Trophoblast cell (in vitro differentiated cells and primary cell): ENCODE measurements at regions not wholly inside any gene's neighbourhood (a gene's known extent, or its start where the extent isn't known, plus 50 kb on each side); places are given as distances from the start of the nearest gene placed in this dataset.

Experiments used
- DNase-seq, 2 donors: peaks; one replicate each; pipeline ENCODE4 v3.0.0-alpha.2; 2016
- H2AFZ ChIP-seq: 2 replicates; pipeline ENCODE4 v1.6.1; 2013; ENCODE audit warnings: low read length, moderate library complexity, mild to moderate bottlenecking; ENCODE audit not compliant: insufficient read depth, poor library complexity
- H2AK5ac ChIP-seq: 2 replicates; pipeline ENCODE4 v1.6.1; 2013; ENCODE audit warnings: mild to moderate bottlenecking, low read length
- H2BK120ac ChIP-seq: 2 replicates; pipeline ENCODE4 v1.6.1; 2013; ENCODE audit warnings: low read length, mild to moderate bottlenecking, moderate library complexity; ENCODE audit not compliant: insufficient read depth, poor library complexity
- H2BK12ac ChIP-seq: 2 replicates; pipeline ENCODE4 v1.6.1; 2013; ENCODE audit warnings: mild to moderate bottlenecking, low read length, moderate library complexity
- H2BK5ac ChIP-seq: 2 replicates; pipeline ENCODE4 v1.6.1; 2013; ENCODE audit warnings: low read length, low read depth, moderate library complexity, mild to moderate bottlenecking; ENCODE audit not compliant: poor library complexity
- H3K14ac ChIP-seq: 2 replicates; pipeline ENCODE4 v1.6.1; 2013; ENCODE audit warnings: mild to moderate bottlenecking, low read length
- H3K18ac ChIP-seq: 2 replicates; pipeline ENCODE4 v1.6.1; 2013; ENCODE audit warnings: mild to moderate bottlenecking, low read length
- H3K23ac ChIP-seq: 2 replicates; pipeline ENCODE4 v1.6.1; 2013; ENCODE audit warnings: low read length
- H3K27ac ChIP-seq: 2 replicates; pipeline ENCODE4 v1.5.1; 2013; ENCODE audit warnings: low read depth, mild to moderate bottlenecking, inconsistent platforms, low read length, moderate library complexity
- H3K27me3 ChIP-seq: 2 replicates; pipeline ENCODE4 v1.6.1; 2013; ENCODE audit warnings: inconsistent platforms, mild to moderate bottlenecking, low read length, moderate library complexity; ENCODE audit not compliant: insufficient read depth
- H3K36me3 ChIP-seq, 2 experiments: 1 replicate in 1 of 2; 2 replicates in 1 of 2; pipeline ENCODE4 v1.6.1; 2013; ENCODE audit warnings: low read length in 2 of 2, mild to moderate bottlenecking in 2 of 2, moderate library complexity in 1 of 2; ENCODE audit not compliant: insufficient read depth in 2 of 2, control insufficient read depth in 1 of 2
- H3K4ac ChIP-seq: 2 replicates; pipeline ENCODE4 v1.6.1; 2013; ENCODE audit warnings: low read depth, mild to moderate bottlenecking, low read length, moderate library complexity
- H3K4me1 ChIP-seq, 2 experiments: 1 replicate in 1 of 2; 2 replicates in 1 of 2; pipeline ENCODE4 v1.6.1; 2013; ENCODE audit warnings: low read length in 2 of 2, mild to moderate bottlenecking in 2 of 2, moderate library complexity in 1 of 2; ENCODE audit not compliant: insufficient read depth in 2 of 2, control insufficient read depth in 1 of 2
- H3K4me2 ChIP-seq: 2 replicates; pipeline ENCODE4 v1.6.1; 2013; ENCODE audit warnings: inconsistent platforms, mild to moderate bottlenecking, low read length, moderate library complexity
- H3K4me3 ChIP-seq: 2 replicates; pipeline ENCODE4 v1.5.1; 2013; ENCODE audit warnings: mild to moderate bottlenecking, low read depth, low read length, inconsistent platforms
- H3K79me1 ChIP-seq: one replicate; pipeline ENCODE4 v1.6.1; 2013; ENCODE audit warnings: low read length
- H3K79me2 ChIP-seq: 2 replicates; pipeline ENCODE4 v1.6.1; 2013; ENCODE audit warnings: low read length, mild to moderate bottlenecking; ENCODE audit not compliant: control insufficient read depth, insufficient read depth, poor library complexity
- H3K9ac ChIP-seq: 2 replicates; pipeline ENCODE4 v1.6.1; 2013; ENCODE audit warnings: mild to moderate bottlenecking, low read length
- H3K9me3 ChIP-seq: 2 replicates; pipeline ENCODE4 v1.6.1; 2013; ENCODE audit warnings: low read depth, mild to moderate bottlenecking, control low read depth, inconsistent platforms, low read length; ENCODE audit not compliant: insufficient read depth
- H4K12ac ChIP-seq: 2 replicates; pipeline ENCODE4 v1.6.1; 2013; ENCODE audit warnings: low read depth, mild to moderate bottlenecking, low read length, moderate library complexity
- H4K8ac ChIP-seq: 2 replicates; pipeline ENCODE4 v1.6.1; 2013; ENCODE audit warnings: low read depth, mild to moderate bottlenecking, low read length, moderate library complexity
- H4K91ac ChIP-seq: one replicate; pipeline ENCODE4 v1.6.1; 2013; ENCODE audit warnings: low read depth, mild to moderate bottlenecking, low read length, moderate library complexity
- WGBS: extraction: QIAGEN DNeasy Blood & Tissue Kit; methylation state at CpG from one replicate; pipeline ENCODE4 v1.1.7; 2013; ENCODE audit warnings: missing lambda C conversion rate; ENCODE audit not compliant: insufficient read length, insufficient coverage; ENCODE audit errors: extremely low coverage; 5-methylcytosine and 5-hydroxymethylcytosine counted together

DNA sequence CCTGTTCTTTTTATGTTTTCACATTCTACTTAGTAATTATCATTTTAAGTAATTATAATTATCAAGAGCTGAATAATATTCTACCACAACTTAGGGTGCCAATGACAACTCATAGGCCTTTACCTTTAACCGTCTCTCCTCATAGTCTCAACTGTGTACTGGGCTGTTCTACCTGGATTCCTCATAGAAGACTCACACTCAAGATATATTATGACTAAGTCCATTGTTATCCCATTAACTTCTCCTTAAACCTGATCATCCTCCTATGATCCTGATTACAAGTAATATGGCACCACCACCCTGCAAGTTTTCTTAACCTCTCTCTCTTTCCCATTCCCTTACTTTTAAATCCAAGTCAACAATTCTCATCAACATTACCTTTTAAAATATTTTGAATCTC, 285.9 kb upstream of the VEPH1 start:
- Histone ChIP-seq H2BK12ac (no peak overlapping the region), H4K8ac (no peak overlapping the region), H2BK120ac (no peak overlapping the region), H3K4me1 (peaks cover 5 to 9% of the 10 kb centered on the region in 2 experiments), H4K91ac (no peak overlapping the region), H3K4me3 (no peak overlapping the region), H2BK5ac (no peak overlapping the region), H3K27ac (no peak overlapping the region), H3K36me3 (no peaks in the 10 kb centered on the region), H3K79me1 (peaks cover 3% of the 10 kb centered on the region), H2AFZ (no peak overlapping the region), H3K9ac (no peak overlapping the region), H4K12ac (no peak overlapping the region), H3K27me3 (no peaks in the 10 kb centered on the region), H3K4me2 (no peak overlapping the region), H3K4ac (no peak overlapping the region), H2AK5ac (no peak overlapping the region), H3K79me2 (no peaks in the 10 kb centered on the region), H3K9me3 (no peaks in the 10 kb centered on the region), H3K23ac (no peak overlapping the region), H3K18ac (no peak overlapping the region), H3K14ac (no peak overlapping the region)
- peak in 1 of 2 donors; percentile 69 for DNase-seq
- no CpG with 5 or more reads among the region's 1 CpG for WGBS

DNA sequence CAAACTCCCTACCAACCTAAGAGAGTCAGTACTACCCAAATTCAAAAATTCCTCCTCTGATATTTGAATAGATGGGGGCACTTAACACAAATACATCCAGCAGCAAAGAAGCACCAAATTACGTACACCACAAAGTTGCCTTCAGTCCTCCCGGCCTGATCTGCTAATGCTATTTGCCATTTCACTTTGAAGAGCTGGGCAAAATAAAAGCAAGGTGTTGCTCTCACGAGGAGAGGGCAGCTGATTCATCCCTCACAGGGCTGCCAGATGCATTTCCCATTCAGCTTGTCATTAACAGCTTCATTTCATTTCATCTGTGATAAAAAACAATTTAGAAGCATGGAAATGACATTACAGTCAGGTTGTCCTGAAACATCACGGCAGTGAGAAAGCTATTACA, 283.4 kb upstream of the VEPH1 start:
- no CpG with 5 or more reads among the region's 4 CpGs for WGBS
- H2BK12ac ChIP-seq: peak overlapping the region; percentile 52
- peak overlapping the region; percentile 79 for H2BK120ac ChIP-seq

DNA sequence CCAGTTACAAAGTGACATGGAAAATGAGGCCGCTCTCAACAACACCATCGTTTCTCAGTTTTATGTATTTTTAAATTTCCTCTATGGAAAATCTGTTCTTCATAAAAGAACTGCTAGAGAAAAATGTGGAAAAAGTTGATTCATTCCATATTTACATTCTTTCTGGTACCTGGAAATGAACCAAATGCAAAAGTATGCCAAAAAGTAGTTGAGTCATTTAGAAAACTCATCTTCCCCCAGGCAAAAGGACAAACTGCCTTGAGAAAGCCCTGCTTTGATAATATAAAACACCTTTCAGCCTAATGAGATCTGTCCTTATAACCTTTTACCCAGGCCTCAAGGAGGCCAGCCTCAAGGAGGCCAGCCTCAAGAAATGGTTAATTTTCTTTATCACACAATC, 283.0 kb upstream of the VEPH1 start:
- no CpG with 5 or more reads among the region's 2 CpGs for WGBS

More for the DNA sequence above, 283.4 kb upstream of the VEPH1 start:
- no peaks in the 10 kb centered on the region for H3K36me3 ChIP-seq
- no peak overlapping the region for H3K14ac ChIP-seq
- peaks cover 3% of the 10 kb centered on the region for H3K79me1 ChIP-seq
- no peak overlapping the region for H4K91ac ChIP-seq
- no peak overlapping the region for H3K4ac ChIP-seq
- H4K12ac ChIP-seq: no peak overlapping the region
- H3K27me3 ChIP-seq: no peaks in the 10 kb centered on the region
- no peak overlapping the region for H3K18ac ChIP-seq
- no peaks in the 10 kb centered on the region for H3K9me3 ChIP-seq
- no peak overlapping the region for H3K4me3 ChIP-seq
- H2AK5ac ChIP-seq: no peak overlapping the region
- no peak overlapping the region for H3K23ac ChIP-seq
- H2BK5ac ChIP-seq: no peak overlapping the region
- DNase-seq: no peak
- no peak overlapping the region for H3K27ac ChIP-seq
- H4K8ac ChIP-seq: no peak overlapping the region
- no peak overlapping the region for H3K4me2 ChIP-seq
- peaks cover 5 to 9% of the 10 kb centered on the region in 2 experiments for H3K4me1 ChIP-seq
- no peak overlapping the region for H3K9ac ChIP-seq
- H2AFZ ChIP-seq: no peak overlapping the region
- no peaks in the 10 kb centered on the region for H3K79me2 ChIP-seq

DNA sequence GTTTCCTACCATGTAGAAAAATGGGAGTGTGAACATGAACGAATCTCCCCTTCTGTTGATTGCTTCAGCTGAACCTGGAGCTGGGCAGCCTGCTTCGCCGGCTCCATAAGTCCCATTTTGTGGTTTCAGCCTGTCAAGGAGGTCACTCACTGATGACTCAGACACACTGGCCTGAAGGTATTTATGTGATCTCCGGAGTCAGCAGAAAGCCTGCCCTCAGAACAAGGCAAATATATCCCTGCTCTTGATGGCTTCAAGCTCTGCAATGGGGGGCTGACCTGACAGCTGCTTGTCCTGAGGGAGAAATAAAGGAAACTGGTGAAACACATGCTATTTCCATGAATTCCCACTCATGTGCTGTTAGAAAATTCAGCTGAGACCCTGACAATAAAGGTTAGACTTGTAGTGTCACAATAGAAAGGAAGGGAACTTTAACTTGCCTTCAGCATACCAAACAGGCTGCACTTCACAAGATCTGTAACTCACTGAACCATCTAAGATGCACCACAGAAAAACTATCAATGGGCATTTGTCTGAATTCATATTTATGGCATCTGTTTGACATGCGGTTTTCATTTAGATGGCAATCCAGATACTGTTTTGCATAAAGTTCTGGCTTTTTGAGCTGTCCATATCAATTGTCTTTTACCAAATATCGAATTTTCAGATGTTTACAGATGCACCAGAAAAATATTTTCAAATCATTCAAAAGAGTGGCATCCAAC, 282.0 kb upstream of the VEPH1 start:
- no peak overlapping the region for H3K4ac ChIP-seq
- no peak overlapping the region for H3K4me3 ChIP-seq
- no peak overlapping the region for H3K23ac ChIP-seq
- DNase-seq: peak; percentile 85 to 86
- no peak overlapping the region for H3K14ac ChIP-seq
- no peak overlapping the region for H4K12ac ChIP-seq
- WGBS: no CpG with 5 or more reads among the region's 6 CpGs
- H3K9me3 ChIP-seq: no peaks in the 10 kb centered on the region
- no peak overlapping the region for H3K4me2 ChIP-seq
- H3K36me3 ChIP-seq: no peaks in the 10 kb centered on the region
- no peaks in the 10 kb centered on the region for H3K27me3 ChIP-seq
- H2BK5ac ChIP-seq: no peak overlapping the region
- no peak overlapping the region for H4K91ac ChIP-seq
- H2BK120ac ChIP-seq: no peak overlapping the region
- H3K79me1 ChIP-seq: peaks cover 3% of the 10 kb centered on the region
- H4K8ac ChIP-seq: no peak overlapping the region
- no peak overlapping the region for H2AK5ac ChIP-seq
- H3K79me2 ChIP-seq: no peaks in the 10 kb centered on the region
- no peak overlapping the region for H3K18ac ChIP-seq
- no peak overlapping the region for H3K9ac ChIP-seq
- H3K27ac ChIP-seq: peak overlapping the region; percentile 42
- H2AFZ ChIP-seq: no peak overlapping the region
- H3K4me1 ChIP-seq: peaks cover 5 to 9% of the 10 kb centered on the region in 2 experiments
- no peak overlapping the region for H2BK12ac ChIP-seq

More for the DNA sequence above, 283.0 kb upstream of the VEPH1 start:
- Histone ChIP-seq H4K8ac (no peak overlapping the region), H2AK5ac (no peak overlapping the region), H3K27me3 (no peaks in the 10 kb centered on the region), H4K91ac (no peak overlapping the region), H2BK12ac (no peak overlapping the region), H3K4ac (no peak overlapping the region), H2AFZ (no peak overlapping the region), H3K23ac (no peak overlapping the region), H3K9ac (no peak overlapping the region), H3K4me3 (no peak overlapping the region), H3K14ac (no peak overlapping the region), H3K18ac (no peak overlapping the region), H3K4me1 (peaks cover 5 to 9% of the 10 kb centered on the region in 2 experiments), H3K27ac (no peak overlapping the region), H2BK120ac (no peak overlapping the region), H2BK5ac (no peak overlapping the region), H3K79me1 (peaks cover 3% of the 10 kb centered on the region), H3K36me3 (no peaks in the 10 kb centered on the region), H3K4me2 (no peak overlapping the region), H4K12ac (no peak overlapping the region), H3K79me2 (no peaks in the 10 kb centered on the region), H3K9me3 (no peaks in the 10 kb centered on the region)
- DNase-seq: peak; percentile 46 to 95
